Loucy (cell line): ENCODE measurements at regions not wholly inside any gene's neighbourhood (a gene's known extent, or its start where the extent isn't known, plus 50 kb on each side); places are given as distances from the start of the nearest gene placed in this dataset.

Experiments
- CTCF ChIP-seq: fragments of 200-600 bp; sonication (generic); conservative IDR thresholded peaks from 2 replicates; pipeline ENCODE4 v1.5.1; 2014; ENCODE audit warnings: mild to moderate bottlenecking, antibody characterized with exemption, low read length
- EZH2phosphoT487 ChIP-seq: fragments of 200-600 bp; IDR thresholded peaks from 2 replicates; pipeline ENCODE4 v1.6.1; 2018; ENCODE audit warnings: antibody characterized with exemption, mild to moderate bottlenecking, moderate library complexity, borderline replicate concordance

GRCh38 chr5:167827766-167828165 is 463.7 kb upstream of the WWC1 start:
- no peak for TF ChIP-seq CTCF
- no peak for TF ChIP-seq EZH2phosphoT487
